ENCODE measurements at regions not wholly inside any gene's neighbourhood (a gene's known extent, or its start where the extent isn't known, plus 50 kb on each side); places are given as distances from the start of the nearest gene placed in this dataset.

DNA sequence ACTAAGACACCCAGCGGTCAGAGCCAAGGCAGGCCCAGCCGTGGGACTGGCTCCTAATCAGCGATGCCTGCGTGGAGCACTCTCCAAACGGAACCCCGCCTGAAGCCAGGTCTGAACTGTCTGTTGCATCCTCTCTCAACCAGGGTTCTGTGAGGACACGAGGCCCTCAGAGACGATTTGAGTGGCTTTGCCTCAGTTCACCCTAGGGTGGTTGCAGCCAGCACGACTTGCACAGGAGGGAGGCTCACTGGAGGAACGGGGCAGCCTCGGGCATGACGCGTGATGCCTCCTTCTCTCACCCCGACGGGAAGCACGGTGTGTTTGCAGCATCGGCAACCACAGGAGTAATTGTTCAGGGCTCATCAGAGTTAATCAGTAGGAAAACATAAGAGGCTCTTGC, 336.4 kb downstream of the EIPR1 start:
- CTCF ChIA-PET (ENCODE audit: partially characterized antibody) = no interaction called here
- peaks cover 0 to 9% of the 10 kb centered on the region in 2 experiments for H4K20me1 ChIP-seq (replicated peaks in 1 of 2; ENCODE audit: control insufficient read depth in 1 of 2, insufficient read depth in 2 of 2, low read length in 2 of 2)
- no peak overlapping the region for H3K23ac ChIP-seq (ENCODE audit: insufficient read length)
- H2BK20ac ChIP-seq (ENCODE audit: low read length) = no peak overlapping the region
- no peak overlapping the region for H2BK12ac ChIP-seq (ENCODE audit: low read depth, low read length)
- TF ChIP-seq RNF2 (IDR thresholded peaks at IDR 0.05; ENCODE audit: borderline replicate concordance, low read depth, low read length, missing control alignments, poor library complexity, severe bottlenecking) = no peak
- TF ChIP-seq JUND (IDR thresholded peaks at IDR 0.05; ENCODE audit: low read length) = no peak
- TF ChIP-seq RFX5 (IDR thresholded peaks at IDR 0.05; ENCODE audit: borderline replicate concordance, low read depth, low read length) = no peak
- TF ChIP-seq HDAC6 (IDR thresholded peaks at IDR 0.05; ENCODE audit: low read depth, low read length) = no peak
- TF ChIP-seq CREB1 (IDR thresholded peaks at IDR 0.05) = no peak
- TF ChIP-seq MAFK (IDR thresholded peaks at IDR 0.05; ENCODE audit: low read depth, low read length) = no peak
- no peak for TF ChIP-seq SUZ12 (IDR thresholded peaks at IDR 0.05; ENCODE audit: low read length)
- no peak for TF ChIP-seq SIRT6 (IDR thresholded peaks at IDR 0.05; ENCODE audit: low read length)
- TF ChIP-seq KDM1A (IDR thresholded peaks at IDR 0.05; ENCODE audit: borderline replicate concordance, low read length) = no peak
- H3K9me3 ChIP-seq (ENCODE audit: insufficient read depth in 2 of 2, low read depth in 1 of 2, low read length in 1 of 2) = peaks cover 0 to 10% of the 10 kb centered on the region in 2 experiments; a peak in 1 of 4 replicates
- no peak overlapping the region for H2BK5ac ChIP-seq (ENCODE audit: low read depth, low read length)
- FAIRE-seq (no peak), DNase-seq (ENCODE audit: low read depth in 1 of 2, low spot score in 2 of 2) (no peak)
- no peak overlapping the region for H3K4ac ChIP-seq (replicated peaks; ENCODE audit: insufficient read length, low read depth, low read length)
- H3K4me1 ChIP-seq (replicated peaks in 1 of 4; ENCODE audit: control insufficient read depth in 3 of 4, insufficient read depth in 4 of 4, low read length in 3 of 4) = no peaks in the 10 kb centered on the region
- H4K8ac ChIP-seq (ENCODE audit: extremely low read depth, insufficient read depth, low read length) = peak overlapping the region; percentile 74; the same call in 1 of the 2 replicates
- H2BK15ac ChIP-seq (ENCODE audit: low read length) = no peak overlapping the region
- no peak overlapping the region for H4K5ac ChIP-seq (ENCODE audit: insufficient read length, low read depth, low read length)
- 95% methylated on average over 17 of the region's 17 CpGs; no CpG with 5 or more reads in 1 of the 2 experiments for WGBS, 2 experiments (ENCODE audit: extremely low coverage in 1 of 2, insufficient coverage in 1 of 2, insufficient read length in 1 of 2, insufficient replicate concordance in 2 of 2, low coverage in 1 of 2, low lambda C conversion rate in 2 of 2, missing lambda C conversion rate in 1 of 2)
- H3K79me2 ChIP-seq (ENCODE audit: control insufficient read depth in 1 of 2, insufficient read depth in 2 of 2, low read length in 2 of 2) = no peaks in the 10 kb centered on the region
- no peak overlapping the region for H3K27ac ChIP-seq (ENCODE audit: low read depth, low read length)
- no peak overlapping the region for H2AK5ac ChIP-seq (ENCODE audit: low read depth, low read length)
- no peak overlapping the region for H3K4me2 ChIP-seq (ENCODE audit: insufficient read depth in 1 of 2, low read depth in 2 of 2, low read length in 2 of 2)
- no peaks in the 10 kb centered on the region for H3K27me3 ChIP-seq (replicated peaks in 1 of 4; ENCODE audit: control insufficient read depth in 3 of 4, extremely low read depth in 1 of 4, insufficient read depth in 3 of 4, low read length in 3 of 4)
- POLR2A ChIA-PET (ENCODE audit: partially characterized antibody) = no interaction called here
- peaks cover 10% of the 10 kb centered on the region for H3K23me2 ChIP-seq (ENCODE audit: low read depth, low read length)
- no peak overlapping the region for H4K91ac ChIP-seq (replicated peaks; ENCODE audit: insufficient read length, low read length)
- H3K36me3 ChIP-seq (ENCODE audit: control insufficient read depth in 2 of 4, insufficient read depth in 4 of 4, low read length in 3 of 4) = no peaks in the 10 kb centered on the region; a peak in 1 of 8 replicates
- no peak overlapping the region for H3K18ac ChIP-seq (ENCODE audit: extremely low read depth, low read length)
- no peak overlapping the region for H3K9ac ChIP-seq (replicated peaks in 1 of 4; ENCODE audit: extremely low read depth in 1 of 4, low read depth in 3 of 4, low read length in 3 of 4)
- H3K79me1 ChIP-seq (ENCODE audit: low read depth, low read length) = peaks cover 2% of the 10 kb centered on the region; the same call in 1 of the 2 replicates
- no peak overlapping the region for H3K56ac ChIP-seq (replicated peaks; ENCODE audit: insufficient read length, low read depth, low read length)
- no peak overlapping the region for H2BK120ac ChIP-seq (replicated peaks; ENCODE audit: low read depth, low read length)
- no peak overlapping the region for H2AFZ ChIP-seq (ENCODE audit: low read length)
- no peak overlapping the region for H3K4me3 ChIP-seq (ENCODE audit: extremely low read depth in 1 of 4, insufficient read depth in 2 of 4, low read depth in 3 of 4, low read length in 4 of 4)
- no peak overlapping the region for H3K14ac ChIP-seq (ENCODE audit: insufficient read length)

Measured in H1 (cell line).